K562 (cell line): ENCODE measurements at regions not wholly inside any gene's neighbourhood (a gene's known extent, or its start where the extent isn't known, plus 50 kb on each side); places are given as distances from the start of the nearest gene placed in this dataset.

ENCODE experiments used
- ATAC-seq: fragments of 200-7000 bp; cut with Tn5 transposase; 3 replicates; pipeline ENCODE4 v1.9.1; 2020; ENCODE audit warnings: moderate library complexity
- BruUV-seq: library from RNA; stranded (reverse); fragments of 400-500 nt; replicated peaks from 2 replicates; lab custom pipeline; 2021; lab: Mats Ljungman, UMichigan
- CTCF ChIA-PET: fragments of 300-600 bp; formaldehyde crosslinking; extraction: SDS; loops from one replicate; lab custom pipeline; 2021; ENCODE audit warnings: low intra/inter-chr PET ratio; lab: Yijun Ruan, JAX
- POLR2A ChIA-PET: fragments of 300-600, 350-650 bp; sonication (Branson Sonifier 250); formaldehyde crosslinking; extraction: SDS; loops from one replicate; lab custom pipeline; 2021; ENCODE audit warnings: antibody characterized with exemption, inconsistent platforms; lab: Yijun Ruan, JAX
- DNase-seq, 4 experiments: peaks; one replicate each; pipeline versions ENCODE4 v3.0.0 to v3.0.0-alpha.2; 2011 to 2018; ENCODE audit warnings: low spot score in 3 of 4, mixed read lengths in 3 of 4; ENCODE audit errors: extremely low read depth in 1 of 4
- FAIRE-seq: peaks from 2 replicates; lab custom pipeline; 2011; peaks lifted over from hg19 to GRCh38; lab: Jason Lieb, UNC
- H2AFZ ChIP-seq: 2 replicates; pipeline ENCODE4 v1.6.0; 2011; ENCODE audit warnings: low read depth, low read length, control low read depth, inconsistent platforms
- H3K27ac ChIP-seq: fragments of 200-600 bp; 3 replicates; pipeline ENCODE4 v1.8.0; 2011; ENCODE audit warnings: low read depth, mild to moderate bottlenecking, control low read depth, inconsistent platforms, low read length, moderate library complexity, mixed read lengths; ENCODE audit errors: extremely low read depth
- H3K27me3 ChIP-seq, 2 experiments: fragments of 300-600 bp in 1 of 2; 2 replicates in 1 of 2; 3 replicates in 1 of 2; pipeline versions ENCODE4 v1.6.0 to v1.8.0; 2011; ENCODE audit warnings: inconsistent platforms in 2 of 2, low read length in 2 of 2, mild to moderate bottlenecking in 1 of 2, mixed read lengths in 1 of 2, moderate library complexity in 1 of 2; ENCODE audit not compliant: control insufficient read depth in 2 of 2, insufficient read depth in 2 of 2
- H3K36me3 ChIP-seq: fragments of 300-600 bp; 3 replicates; pipeline ENCODE4 v1.8.0; 2011; ENCODE audit warnings: mild to moderate bottlenecking, low read length, inconsistent platforms; ENCODE audit not compliant: control insufficient read depth, insufficient read depth
- H3K4me1 ChIP-seq, 2 experiments: fragments of 200-600 bp in 1 of 2; replicated peaks in 1 of 2; 2 replicates in 1 of 2; 3 replicates in 1 of 2; pipeline versions ENCODE4 v1.5.1 to v1.8.0; 2011; ENCODE audit warnings: inconsistent platforms in 2 of 2, low read length in 2 of 2, mild to moderate bottlenecking in 1 of 2, mixed read lengths in 1 of 2, moderate library complexity in 1 of 2; ENCODE audit not compliant: control insufficient read depth in 2 of 2, insufficient read depth in 2 of 2
- H3K4me2 ChIP-seq: 2 replicates; pipeline ENCODE4 v1.6.1; 2011; ENCODE audit warnings: low read length, control low read depth, inconsistent platforms, mixed read lengths; ENCODE audit not compliant: insufficient read depth
- H3K4me3 ChIP-seq: fragments of 200-600 bp; sonication (generic), shearing (Covaris generic); 2 replicates; pipeline ENCODE4 v1.5.1; 2016; ENCODE audit warnings: control low read depth, inconsistent platforms
- H3K79me2 ChIP-seq: fragments of 200-600 bp; 3 replicates; pipeline ENCODE4 v1.8.0; 2011; ENCODE audit warnings: low read length, inconsistent platforms; ENCODE audit not compliant: control insufficient read depth, insufficient read depth
- H3K9ac ChIP-seq, 2 experiments: 2 replicates each; pipeline versions ENCODE4 v1.6.0 to v1.6.1; 2011; ENCODE audit warnings: low read depth in 2 of 2, low read length in 2 of 2, control low read depth in 1 of 2, inconsistent platforms in 1 of 2, mild to moderate bottlenecking in 1 of 2, mixed read lengths in 1 of 2; ENCODE audit not compliant: insufficient read depth in 1 of 2
- H3K9me1 ChIP-seq: one replicate; pipeline ENCODE4 v1.6.0; 2011; ENCODE audit warnings: inconsistent platforms, mild to moderate bottlenecking, low read length, moderate library complexity; ENCODE audit not compliant: control insufficient read depth, insufficient read depth
- H3K9me3 ChIP-seq: replicated peaks from 2 replicates; pipeline ENCODE4 v1.5.1; 2011; ENCODE audit warnings: low read depth, low read length, inconsistent platforms; ENCODE audit not compliant: control insufficient read depth, insufficient read depth
- H4K20me1 ChIP-seq: replicated peaks from 2 replicates; pipeline ENCODE4 v1.6.1; 2011; ENCODE audit warnings: low read length, inconsistent platforms, mixed read lengths; ENCODE audit not compliant: control insufficient read depth, insufficient read depth
- ARID1B ChIP-seq: fragments of 450-650 bp; IDR thresholded peaks from 2 replicates; pipeline ENCODE4 v1.6.1; 2016; ENCODE audit warnings: antibody characterized with exemption, mild to moderate bottlenecking, inconsistent platforms
- ARID3B ChIP-seq: fragments of 250-450 bp; sonication (Bioruptor Pico); IDR thresholded peaks from 2 replicates; pipeline ENCODE4 v1.4.0; 2020; ENCODE audit warnings: borderline replicate concordance
- COPS2 ChIP-seq: fragments of 450-650 bp; conservative IDR thresholded peaks from 2 replicates; pipeline ENCODE4 v1.6.1; 2016; ENCODE audit warnings: mild to moderate bottlenecking, moderate library complexity
- CUX1 ChIP-seq: fragments of 200-800 bp; sonication (Bioruptor generic); IDR thresholded peaks from 2 replicates; pipeline ENCODE4 v1.6.1; 2016; ENCODE audit warnings: missing genetic modification characterization, missing compliant biosample characterization
- E2F3 ChIP-seq: fragments of 250-450 bp; sonication (Bioruptor Pico); IDR thresholded peaks from 2 replicates; pipeline ENCODE4 v1.4.0; 2020; ENCODE audit warnings: mild to moderate bottlenecking
- GTF2E2 ChIP-seq: fragments of 200-800 bp; sonication (Bioruptor generic); IDR thresholded peaks from 2 replicates; pipeline ENCODE4 v1.6.1; 2016; ENCODE audit warnings: missing genetic modification characterization, missing compliant biosample characterization
- SMAD1 ChIP-seq: fragments of 150-350 bp; IDR thresholded peaks from 2 replicates; pipeline ENCODE4 v1.6.1; 2014; ENCODE audit warnings: low read length, low read depth; ENCODE audit not compliant: partially characterized antibody
- ZNF324 ChIP-seq: fragments of 250-450 bp; sonication (Bioruptor Pico); IDR thresholded peaks from 2 replicates; pipeline ENCODE4 v1.4.0; 2020; ENCODE audit warnings: mild to moderate bottlenecking
- ZNF668 ChIP-seq: fragments of 250-450 bp; sonication (Bioruptor Pico); IDR thresholded peaks from 2 replicates; pipeline ENCODE4 v1.8.0; 2022; ENCODE audit warnings: mild to moderate bottlenecking, inconsistent platforms
- in situ Hi-C: fragments of 300-500 bp; cut with MboI; formaldehyde crosslinking; loops from 4 replicates; pipeline ENCODE4 v1.15.0; 2018; ENCODE audit warnings: inconsistent platforms, mixed read lengths
- intact Hi-C: fragments of 100-400 bp; cut with micrococcal nuclease; formaldehyde crosslinking; loops from 2 replicates; pipeline ENCODE4 v1.14.2; 2022

- TF ChIP-seq CUX1 (no peak), E2F3 (CRISPR knock-in tag) (no peak), ZNF668 (CRISPR knock-in tag) (no peak), GTF2E2 (no peak)
- TF ChIP-seq, all 486 proteins: peak for 0
Observed at GRCh38 chr12:88291498-88292131, 149.5 kb downstream of the TMTC3 start (continued).

GRCh38 chr12:88298014-88298682, 156.0 kb downstream of the TMTC3 start:
- DNase-seq (no peak), FAIRE-seq (no peak), ATAC-seq (no peak)
- no TSS peak for BruUV-seq
- ChIA-PET POLR2A (no interaction called here), CTCF (no interaction called here)
- H3K27me3 ChIP-seq: no peaks in the 10 kb centered on the region
- H3K9me1 ChIP-seq: no peaks in the 10 kb centered on the region
- TF ChIP-seq ARID3B (CRISPR knock-in tag) (no peak), SMAD1 (no peak), ARID1B (no peak), COPS2 (no peak), ZNF324 (no peak)
- no peak overlapping the region for H3K9ac ChIP-seq
- in situ Hi-C loops: no loop called here
- H3K27ac ChIP-seq: no peak overlapping the region; the same call in 2 of the 3 replicates
- no peak overlapping the region for H3K4me3 ChIP-seq
- H3K79me2 ChIP-seq: no peaks in the 10 kb centered on the region
- no peaks in the 10 kb centered on the region; a peak in 1 of 5 replicates for H3K4me1 ChIP-seq
- intact Hi-C loops: no loop called here
- no peaks in the 10 kb centered on the region for H3K9me3 ChIP-seq
- H2AFZ ChIP-seq: no peak overlapping the region
- no peaks in the 10 kb centered on the region for H4K20me1 ChIP-seq
- no peaks in the 10 kb centered on the region for H3K36me3 ChIP-seq
- no peak overlapping the region for H3K4me2 ChIP-seq
